GM04504 (cell line): ENCODE measurements at regions not wholly inside any gene's neighbourhood (a gene's known extent, or its start where the extent isn't known, plus 50 kb on each side); places are given as distances from the start of the nearest gene placed in this dataset.
"Not testable (repeated sequence)": the region's sequence is repeated elsewhere in the genome, so short reads cannot be mapped to it uniquely, and the experiment has no call there.

Source experiments
- DNase-seq: peaks from one replicate; pipeline ENCODE4 v3.0.0-alpha.2; 2012; ENCODE audit warnings: low read depth

DNA sequence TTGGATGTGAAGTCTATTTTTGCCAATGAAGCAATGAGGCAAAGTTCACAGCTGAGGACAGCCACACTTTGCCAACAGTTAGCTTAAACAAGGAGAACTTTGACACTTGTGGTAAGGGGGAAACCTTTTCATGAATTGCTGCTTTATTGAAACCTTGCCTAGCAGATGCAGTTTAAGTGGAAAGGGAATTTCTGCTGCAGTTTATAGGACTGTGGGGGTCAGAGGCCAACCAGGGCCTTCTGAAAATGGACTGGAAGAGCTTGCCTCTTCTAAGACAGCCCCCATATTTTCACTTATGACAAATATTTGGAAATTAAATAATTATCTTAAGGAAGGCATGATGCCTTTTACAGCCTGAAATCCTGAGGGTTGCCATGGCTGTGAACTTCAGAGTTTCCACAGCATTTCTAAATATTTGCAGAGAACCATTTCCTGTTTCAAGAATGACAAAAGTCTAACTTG, 550.3 kb downstream of the RAB28 start:
- no peak for DNase-seq

DNA sequence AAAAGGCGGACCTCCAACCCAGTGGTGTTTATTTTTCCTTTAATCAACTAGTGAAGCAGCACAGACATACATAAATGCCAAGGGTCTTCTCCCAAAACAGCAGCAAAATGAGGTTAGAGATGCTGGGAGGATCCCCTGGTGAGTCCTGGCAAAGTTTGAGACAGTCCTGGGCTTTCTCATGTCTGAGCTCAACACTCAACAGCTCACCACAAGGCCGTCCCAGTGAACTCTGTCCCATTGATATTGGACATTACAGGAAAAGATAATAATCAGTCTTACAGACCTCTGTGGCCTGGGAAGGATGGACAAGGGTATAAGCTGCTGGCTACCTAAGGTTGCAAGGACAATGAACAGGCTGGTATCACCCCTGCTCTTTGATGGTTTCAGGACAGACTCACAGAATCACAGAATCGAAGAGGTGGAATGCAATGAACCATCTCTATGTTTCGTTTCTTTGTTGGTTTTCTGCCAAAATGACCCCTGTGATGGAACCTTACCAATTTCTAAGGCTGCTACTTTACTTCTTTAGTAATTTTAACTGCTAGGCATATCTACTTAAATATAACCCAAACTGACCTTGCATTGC, 551.8 kb downstream of the RAB28 start:
- no peak for DNase-seq

DNA sequence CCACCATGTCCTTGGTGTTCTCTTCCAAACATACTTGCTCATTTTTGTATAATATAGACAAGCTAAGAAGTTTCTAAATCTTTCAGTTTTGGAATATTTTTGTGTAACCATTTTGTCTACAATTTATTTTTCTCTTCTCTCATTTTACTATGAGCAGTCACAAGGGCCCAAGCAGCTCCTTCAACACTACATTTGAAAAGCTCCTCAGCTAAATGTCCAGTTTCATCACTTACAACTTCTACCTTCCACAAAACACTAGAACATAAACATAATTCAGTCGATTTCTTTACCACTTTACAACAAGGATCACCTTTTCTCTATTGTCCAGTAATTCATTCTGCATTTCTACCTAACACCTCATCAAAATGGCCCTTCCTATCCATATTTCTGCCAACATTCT, 554.4 kb downstream of the RAB28 start:
- DNase-seq = no peak

DNA sequence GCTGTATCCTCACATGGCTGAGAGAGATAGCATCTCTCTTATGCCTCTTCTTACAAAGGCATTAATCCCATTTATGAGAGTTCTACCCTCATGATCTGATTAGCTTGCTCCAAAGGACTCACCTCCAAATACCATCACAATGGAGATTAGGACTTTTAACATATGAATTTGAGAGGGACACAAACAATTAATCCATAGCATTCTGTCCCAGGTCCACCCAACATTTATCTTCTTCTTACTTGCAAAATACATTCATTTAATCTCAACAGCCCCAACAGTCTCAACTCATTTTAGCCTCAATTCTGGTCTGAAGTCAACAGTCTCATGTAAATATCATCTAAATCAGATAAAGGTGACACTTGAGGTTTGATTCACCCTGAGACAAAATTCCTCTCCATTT, 555.4 kb downstream of the RAB28 start:
- no peak for DNase-seq

- DNase-seq = no peak
Observed at GRCh38 chr4:12926189-12927066, 557.7 kb downstream of the RAB28 start.

- DNase-seq = no peak
Observed at GRCh38 chr4:12924728-12925320, 559.3 kb downstream of the RAB28 start.

DNA sequence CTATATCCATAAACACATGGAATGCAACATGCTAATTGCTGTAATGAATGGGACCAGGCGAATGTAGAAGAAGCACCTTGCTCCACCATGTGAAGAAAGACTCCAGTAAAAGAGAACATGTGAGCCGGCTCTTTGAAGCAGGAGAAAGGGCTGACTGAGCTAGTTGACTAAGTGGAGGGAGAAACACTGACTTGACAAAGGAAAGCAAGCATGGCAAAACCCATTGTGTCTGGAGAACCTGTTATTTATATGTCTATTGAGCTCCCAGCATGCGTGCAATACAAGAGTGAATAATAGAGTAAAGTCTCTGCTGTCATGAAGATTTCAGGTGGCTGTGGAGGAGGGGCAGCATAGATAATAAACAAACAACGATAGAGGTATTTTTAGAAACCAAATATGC, 559.9 kb downstream of the RAB28 start:
- no peak for DNase-seq

DNA sequence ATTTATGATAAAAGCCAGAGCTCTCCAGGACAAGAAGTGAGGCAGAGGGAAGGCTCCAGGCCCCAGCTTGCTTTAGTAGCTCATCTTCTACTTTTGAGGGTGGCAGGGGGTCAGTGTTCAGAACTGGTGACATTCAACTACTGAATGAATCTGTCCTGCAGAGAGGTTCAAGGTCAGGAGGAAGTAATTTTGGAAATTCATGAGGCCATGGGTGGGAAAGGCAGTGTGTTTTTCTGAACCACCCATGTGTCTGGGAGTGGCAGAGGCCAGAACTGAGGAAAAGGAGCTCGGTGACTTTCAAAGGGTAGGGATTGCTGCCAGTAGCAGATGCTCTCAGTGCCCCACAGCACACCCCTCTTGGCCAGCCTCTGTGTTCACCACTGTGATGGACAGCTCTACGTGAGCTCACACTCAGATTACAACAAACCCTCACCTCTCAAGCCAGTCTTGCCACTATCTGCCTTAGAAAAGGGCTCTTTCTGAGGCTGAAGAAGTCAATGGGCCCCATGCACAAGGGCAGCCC, 571.2 kb downstream of the RAB28 start:
- DNase-seq = no peak

DNA sequence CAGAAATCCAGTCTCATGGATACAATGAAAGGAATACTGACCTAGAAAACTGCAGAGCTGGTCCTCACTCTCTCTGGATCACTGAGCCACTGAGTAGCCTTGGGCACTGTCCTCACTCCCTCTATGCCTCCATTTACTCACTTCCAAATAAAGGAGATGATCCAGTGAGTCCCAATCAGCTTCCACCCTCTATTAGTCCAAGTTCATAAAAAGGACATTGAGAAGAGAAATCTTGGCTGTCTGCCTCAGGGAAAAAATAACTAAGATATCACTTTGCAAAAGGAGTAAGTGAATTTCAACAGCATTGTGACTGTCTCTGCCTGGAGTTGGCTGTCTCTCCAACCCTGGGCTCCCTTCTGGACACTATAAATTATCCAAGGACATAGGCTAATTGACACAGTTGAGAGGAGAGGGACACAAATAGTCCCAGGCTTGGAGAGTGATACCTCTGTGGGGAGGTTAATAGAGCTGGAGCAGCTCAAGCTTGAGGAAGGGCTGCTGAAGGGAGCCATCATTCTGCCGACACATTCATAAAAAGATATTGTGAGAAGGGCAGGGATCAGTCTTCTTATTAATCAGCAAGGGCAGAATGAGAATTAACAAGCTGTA, 572.3 kb downstream of the RAB28 start:
- DNase-seq = no peak

GRCh38 chr4:12903640-12904039, 580.5 kb downstream of the RAB28 start:
- DNase-seq = not testable (repeated sequence)

GRCh38 chr4:12902735-12903134, 581.4 kb downstream of the RAB28 start:
- DNase-seq = no peak

GRCh38 chr4:12897954-12898353, 586.2 kb downstream of the RAB28 start:
- no peak for DNase-seq

DNA sequence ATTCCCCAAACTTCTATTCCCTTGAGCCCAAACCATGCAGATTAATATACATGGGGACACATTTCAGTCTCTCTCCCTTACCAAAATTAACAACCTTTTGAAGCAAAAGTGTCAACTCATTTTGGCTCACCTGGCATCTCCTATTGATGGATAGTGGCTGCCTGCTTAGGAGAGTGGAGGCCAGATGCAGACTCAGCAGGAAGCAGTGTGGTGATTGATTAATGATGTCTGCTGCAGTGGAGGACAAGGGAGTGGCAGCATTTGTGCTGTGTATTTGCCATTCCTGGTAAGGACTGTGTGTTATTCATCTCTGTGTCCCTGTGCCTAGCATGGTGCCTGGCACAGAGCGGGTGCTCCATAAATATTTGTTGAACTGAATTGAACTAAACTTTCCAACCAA, 590.1 kb downstream of the RAB28 start:
- DNase-seq = no peak

DNA sequence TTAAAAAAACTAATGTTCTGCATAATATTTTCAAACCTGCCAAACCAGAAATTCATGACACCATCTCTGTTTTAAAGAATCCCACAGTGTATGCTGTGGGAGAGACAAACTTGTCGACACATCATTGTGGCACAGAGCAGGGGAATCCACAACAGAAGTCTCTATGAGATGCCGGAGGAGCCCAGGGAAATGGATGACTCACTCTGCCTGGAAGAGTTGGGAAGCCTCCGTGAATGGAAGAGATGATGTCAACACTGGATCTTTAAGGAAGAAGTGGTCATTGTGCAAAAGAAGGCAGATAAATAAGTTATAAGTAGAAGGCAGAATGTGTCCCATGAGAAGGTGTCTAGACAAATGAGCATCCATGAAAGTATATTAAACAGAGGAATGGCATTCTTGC, 595.1 kb downstream of the RAB28 start:
- no peak for DNase-seq

GRCh38 chr4:12884846-12885796, 599.0 kb downstream of the RAB28 start:
- DNase-seq = no peak

- DNase-seq = no peak
Observed at GRCh38 chr4:12881945-12882584, 602.1 kb downstream of the RAB28 start.

GRCh38 chr4:12880844-12881243, 603.3 kb downstream of the RAB28 start:
- no peak for DNase-seq

- no peak for DNase-seq
Observed at GRCh38 chr4:12879496-12879895, 604.6 kb downstream of the RAB28 start.

- DNase-seq = no peak
Observed at GRCh38 chr4:12875640-12876243, 608.4 kb downstream of the RAB28 start.

DNA sequence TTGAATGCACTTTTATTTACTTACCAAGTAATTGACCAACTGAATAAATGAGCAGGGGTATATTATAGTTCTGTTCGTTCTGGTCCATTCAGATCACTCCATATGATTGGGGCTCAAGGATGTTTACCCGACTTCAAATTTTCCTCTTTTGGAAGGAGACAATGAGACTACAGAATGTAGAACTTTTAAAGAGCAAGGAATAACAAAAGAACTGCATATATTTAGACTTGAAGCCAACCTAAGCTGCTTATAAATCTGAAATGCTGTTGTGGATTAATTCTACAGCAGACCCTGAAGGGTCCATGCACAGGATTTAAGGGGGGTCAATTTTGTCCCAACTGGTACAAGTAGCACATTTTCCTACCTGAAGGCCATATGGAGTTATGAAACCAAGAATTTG, 610.8 kb downstream of the RAB28 start:
- DNase-seq = no peak
